ENCODE measurements at regions not wholly inside any gene's neighbourhood (a gene's known extent, or its start where the extent isn't known, plus 50 kb on each side); places are given as distances from the start of the nearest gene placed in this dataset.

- TF ChIP-seq CTCF (conservative IDR thresholded peaks at IDR 0.05; ENCODE audit: low read depth, low read length) (no peak), EZH2 (IDR thresholded peaks at IDR 0.05; ENCODE audit: borderline replicate concordance, low read depth, low read length, poor library complexity, severe bottlenecking) (no peak)
Observed at GRCh38 chr2:129179199-129179598, 800.3 kb upstream of the RAB6C start.

Measured in A673 (cell line).